Right lobe of liver (tissue), 6 donors: ENCODE measurements at regions not wholly inside any gene's neighbourhood (a gene's known extent, or its start where the extent isn't known, plus 50 kb on each side); places are given as distances from the start of the nearest gene placed in this dataset.
A peak's percentile ranks its signal among the peaks of the same experiment; 100 is the strongest.

Source experiments
- ATAC-seq, 4 donors: fragments of 200-7000 bp; cut with Tn5 transposase; one replicate each; pipeline ENCODE4 v1.9.1; 2020; ENCODE audit warnings: mild to moderate bottlenecking in 4 of 4, moderate library complexity in 4 of 4
- DNase-seq, 3 donors: peaks; one replicate each; pipeline ENCODE4 v3.0.0-alpha.2; 2020
- H3K27ac ChIP-seq, 3 donors: fragments of 200-600 bp; one replicate each; pipeline ENCODE4 v1.8.0; 2022
- H3K27me3 ChIP-seq, 2 donors: fragments of 200-600 bp; one replicate each; pipeline ENCODE4 v1.8.0; 2022
- H3K36me3 ChIP-seq, 4 donors: fragments of 200-600 bp; sonication (generic) in 1 of 4; one replicate each; pipeline versions ENCODE4 v1.5.1 to v1.8.0; 2017 to 2022; ENCODE audit warnings: control low read depth in 1 of 4
- H3K4me1 ChIP-seq, 4 donors: fragments of 200-600 bp; sonication (generic) in 1 of 4; one replicate each; pipeline versions ENCODE4 v1.5.1 to v1.8.0; 2017 to 2022; ENCODE audit warnings: control low read depth in 1 of 4
- H3K4me3 ChIP-seq, 3 donors: fragments of 200-600 bp; one replicate each; pipeline ENCODE4 v1.8.0; 2022
- H3K9me3 ChIP-seq, 4 donors: fragments of 200-600 bp; sonication (generic) in 1 of 4; one replicate each; pipeline versions ENCODE4 v1.5.1 to v1.8.0; 2017 to 2022; ENCODE audit warnings: control low read depth in 1 of 4
- POLR2A ChIP-seq: fragments of 450-650 bp; IDR thresholded peaks from one replicate; pipeline ENCODE4 v1.6.1; 2017; ENCODE audit warnings: antibody characterized with exemption, mild to moderate bottlenecking
- WGBS: methylation state at CpG from one replicate; pipeline ENCODE4 v1.1.6; 2018; ENCODE audit warnings: low coverage, low lambda C conversion rate; ENCODE audit not compliant: insufficient coverage; ENCODE audit errors: missing lambda C conversion rate; 5-methylcytosine and 5-hydroxymethylcytosine counted together
- intact Hi-C, 2 donors: fragments of 100-400 bp; cut with DNase I; formaldehyde crosslinking; loops; one replicate each; pipeline versions ENCODE4 v1.11.2 to v1.14.1; 2022
- TF ChIP-seq, protein P1 (sequence below), 4 donors: fragments of 200-600 bp in 3 of 4; fragments of 450-650 bp in 1 of 4; IDR thresholded peaks; one replicate each; pipeline versions ENCODE4 v1.5.1 to v1.8.0; 2016 to 2022; ENCODE audit warnings: antibody characterized with exemption in 4 of 4, mild to moderate bottlenecking in 2 of 4
- donor health status: DM: no; HTN: yes; CAD: no.
- donor health status: DM: no; HTN: no; CAD: no.
- donor health status: DM: no; HTN: no; CAD: no.
- donor health status: DM: no; HTN: yes; CAD: no.
- donor health status: DM: no; HTN: yes; CAD: no.

GRCh38 chr2:145806546-145806945 is 1286.6 kb upstream of the ZEB2 start:
- peak in 1 of 4 donors; percentile 40 for ATAC-seq
- Histone ChIP-seq H3K4me3 (no peak overlapping the region), H3K27ac (no peak overlapping the region), H3K27me3 (no peaks in the 10 kb centered on the region), H3K4me1 (no peaks in the 10 kb centered on the region), H3K36me3 (no peaks in the 10 kb centered on the region), H3K9me3 (no peaks in the 10 kb centered on the region)
- intact Hi-C loops: no loop called here
- DNase-seq: no peak
- TF ChIP-seq, protein P1, sequence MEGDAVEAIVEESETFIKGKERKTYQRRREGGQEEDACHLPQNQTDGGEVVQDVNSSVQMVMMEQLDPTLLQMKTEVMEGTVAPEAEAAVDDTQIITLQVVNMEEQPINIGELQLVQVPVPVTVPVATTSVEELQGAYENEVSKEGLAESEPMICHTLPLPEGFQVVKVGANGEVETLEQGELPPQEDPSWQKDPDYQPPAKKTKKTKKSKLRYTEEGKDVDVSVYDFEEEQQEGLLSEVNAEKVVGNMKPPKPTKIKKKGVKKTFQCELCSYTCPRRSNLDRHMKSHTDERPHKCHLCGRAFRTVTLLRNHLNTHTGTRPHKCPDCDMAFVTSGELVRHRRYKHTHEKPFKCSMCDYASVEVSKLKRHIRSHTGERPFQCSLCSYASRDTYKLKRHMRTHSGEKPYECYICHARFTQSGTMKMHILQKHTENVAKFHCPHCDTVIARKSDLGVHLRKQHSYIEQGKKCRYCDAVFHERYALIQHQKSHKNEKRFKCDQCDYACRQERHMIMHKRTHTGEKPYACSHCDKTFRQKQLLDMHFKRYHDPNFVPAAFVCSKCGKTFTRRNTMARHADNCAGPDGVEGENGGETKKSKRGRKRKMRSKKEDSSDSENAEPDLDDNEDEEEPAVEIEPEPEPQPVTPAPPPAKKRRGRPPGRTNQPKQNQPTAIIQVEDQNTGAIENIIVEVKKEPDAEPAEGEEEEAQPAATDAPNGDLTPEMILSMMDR (IDR thresholded peaks at IDR 0.05): no peak
- TF ChIP-seq POLR2A: no peak

- TF ChIP-seq, protein P1 (IDR thresholded peaks at IDR 0.05): no peak
- TF ChIP-seq POLR2A: no peak
- H3K27ac ChIP-seq: no peak overlapping the region
- peaks cover 0 to 14% (median 4%) of the 10 kb centered on the region in 4 donors for H3K4me1 ChIP-seq
- DNase-seq (no peak), ATAC-seq (no peak)
- no peaks in the 10 kb centered on the region for H3K9me3 ChIP-seq
- intact Hi-C loops: no loop called here
- no peaks in the 10 kb centered on the region for H3K36me3 ChIP-seq
- WGBS: 90% methylated on average over 1 of the region's 1 CpG
- H3K4me3 ChIP-seq: no peak overlapping the region
- no peaks in the 10 kb centered on the region for H3K27me3 ChIP-seq
Measured at GRCh38 chr2:145802133-145802532, 1282.2 kb upstream of the ZEB2 start.

DNA sequence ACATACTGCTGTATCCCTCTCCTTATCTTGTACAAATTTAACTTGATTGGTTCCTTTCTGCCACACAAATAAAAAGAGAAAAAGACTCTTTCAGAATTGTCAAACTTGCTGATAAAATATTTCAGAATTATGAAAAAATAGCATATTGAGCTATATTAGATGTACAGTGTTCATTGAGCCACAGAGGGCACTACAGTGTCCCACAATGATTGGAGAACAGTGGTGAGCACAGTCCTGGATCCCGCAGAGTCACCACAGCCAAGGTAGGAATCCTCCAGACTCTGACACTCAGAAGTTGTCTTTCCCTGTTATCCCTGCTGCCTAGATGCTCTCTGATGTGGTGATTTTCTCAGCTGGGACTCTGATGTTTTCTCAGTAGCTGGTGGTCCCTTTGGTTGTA is 1281.3 kb upstream of the ZEB2 start:
- H3K27me3 ChIP-seq: no peaks in the 10 kb centered on the region
- intact Hi-C loops: no loop called here
- no peak overlapping the region for H3K4me3 ChIP-seq
- ATAC-seq (no peak), DNase-seq (no peak)
- TF ChIP-seq, protein P1 (IDR thresholded peaks at IDR 0.05): peak in 1 of 4 donors; percentile 6
- TF ChIP-seq POLR2A: no peak
- H3K4me1 ChIP-seq: peaks cover 0 to 14% (median 4%) of the 10 kb centered on the region in 4 donors
- no peaks in the 10 kb centered on the region for H3K36me3 ChIP-seq
- WGBS: no CpG with 5 or more reads among the region's 1 CpG
- no peak overlapping the region for H3K27ac ChIP-seq
- H3K9me3 ChIP-seq: no peaks in the 10 kb centered on the region

- H3K27ac ChIP-seq: no peak overlapping the region
- 27% methylated on average over 6 of the region's 6 CpGs for WGBS
- H3K4me1 ChIP-seq: peaks cover 0 to 14% (median 4%) of the 10 kb centered on the region in 4 donors
- H3K4me3 ChIP-seq: no peak overlapping the region
- no peaks in the 10 kb centered on the region for H3K27me3 ChIP-seq
- peak; percentile 98 to 100 (median 98) for ATAC-seq
- TF ChIP-seq POLR2A: no peak
- TF ChIP-seq, protein P1 (IDR thresholded peaks at IDR 0.05): no peak
- H3K9me3 ChIP-seq: no peaks in the 10 kb centered on the region
- peak in 2 of 3 donors; percentile 45 to 69 for DNase-seq
- H3K36me3 ChIP-seq: no peaks in the 10 kb centered on the region
- intact Hi-C loops: no loop called here
Measured at GRCh38 chr2:145800151-145801091, 1280.5 kb upstream of the ZEB2 start.
